NB4 (cell line): ENCODE measurements at regions not wholly inside any gene's neighbourhood (a gene's known extent, or its start where the extent isn't known, plus 50 kb on each side); places are given as distances from the start of the nearest gene placed in this dataset.

ENCODE experiments used
- POLR2A ChIP-seq: IDR thresholded peaks from 2 replicates; pipeline ENCODE4 v1.6.1; 2011; ENCODE audit warnings: mild to moderate bottlenecking; ENCODE audit not compliant: insufficient read length; ENCODE audit errors: extremely low read depth
- TF ChIP-seq, protein P1 (sequence below): IDR thresholded peaks from one replicate; pipeline ENCODE4 v1.5.1; 2012; ENCODE audit warnings: low read depth, low read length

- TF ChIP-seq, protein P1, sequence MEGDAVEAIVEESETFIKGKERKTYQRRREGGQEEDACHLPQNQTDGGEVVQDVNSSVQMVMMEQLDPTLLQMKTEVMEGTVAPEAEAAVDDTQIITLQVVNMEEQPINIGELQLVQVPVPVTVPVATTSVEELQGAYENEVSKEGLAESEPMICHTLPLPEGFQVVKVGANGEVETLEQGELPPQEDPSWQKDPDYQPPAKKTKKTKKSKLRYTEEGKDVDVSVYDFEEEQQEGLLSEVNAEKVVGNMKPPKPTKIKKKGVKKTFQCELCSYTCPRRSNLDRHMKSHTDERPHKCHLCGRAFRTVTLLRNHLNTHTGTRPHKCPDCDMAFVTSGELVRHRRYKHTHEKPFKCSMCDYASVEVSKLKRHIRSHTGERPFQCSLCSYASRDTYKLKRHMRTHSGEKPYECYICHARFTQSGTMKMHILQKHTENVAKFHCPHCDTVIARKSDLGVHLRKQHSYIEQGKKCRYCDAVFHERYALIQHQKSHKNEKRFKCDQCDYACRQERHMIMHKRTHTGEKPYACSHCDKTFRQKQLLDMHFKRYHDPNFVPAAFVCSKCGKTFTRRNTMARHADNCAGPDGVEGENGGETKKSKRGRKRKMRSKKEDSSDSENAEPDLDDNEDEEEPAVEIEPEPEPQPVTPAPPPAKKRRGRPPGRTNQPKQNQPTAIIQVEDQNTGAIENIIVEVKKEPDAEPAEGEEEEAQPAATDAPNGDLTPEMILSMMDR, result no peak
- TF ChIP-seq POLR2A, result no peak
Observed at GRCh38 chr10:27380929-27381358, 123.2 kb upstream of the RAB18 start.
